HepG2 (cell line): ENCODE measurements at regions not wholly inside any gene's neighbourhood (a gene's known extent, or its start where the extent isn't known, plus 50 kb on each side); places are given as distances from the start of the nearest gene placed in this dataset.
A peak's percentile ranks its signal among the peaks of the same experiment; 100 is the strongest.

Source experiments
- ATAC-seq: fragments of 200-7000 bp; cut with Tn5 transposase; 3 replicates; pipeline ENCODE4 v1.9.1; 2020; ENCODE audit warnings: mild to moderate bottlenecking, moderate library complexity
- BruUV-seq: library from RNA; stranded (reverse); fragments of 400-500 nt; replicated peaks from 2 replicates; lab custom pipeline; 2021; lab: Mats Ljungman, UMichigan
- CTCF ChIA-PET: fragments of 300-600 bp; formaldehyde crosslinking; extraction: SDS; loops from one replicate; lab custom pipeline; 2021; ENCODE audit warnings: low total read pairs, inconsistent platforms, low intra/inter-chr PET ratio; lab: Yijun Ruan, JAX
- POLR2A ChIA-PET: fragments of 350-600 bp; sonication (Branson Sonifier 250); formaldehyde crosslinking; loops from one replicate; lab custom pipeline; 2020; ENCODE audit warnings: antibody characterized with exemption, inconsistent platforms; lab: Yijun Ruan, JAX
- DNase-seq: peaks from one replicate; pipeline ENCODE4 v3.0.0-alpha.2; 2015; ENCODE audit warnings: low spot score
- FAIRE-seq: peaks from 3 replicates; lab custom pipeline; 2011; peaks lifted over from hg19 to GRCh38; lab: Jason Lieb, UNC
- H2AFZ ChIP-seq: one replicate; pipeline ENCODE4 v1.6.1; 2011; ENCODE audit warnings: low read length, inconsistent platforms
- H3K27ac ChIP-seq: fragments of 300-600 bp; 3 replicates; pipeline ENCODE4 v1.8.0; 2011; ENCODE audit warnings: mixed run types, mild to moderate bottlenecking, mixed read lengths, low read length, inconsistent platforms; ENCODE audit not compliant: insufficient read depth; ENCODE audit errors: extremely low read length
- H3K27me3 ChIP-seq, 2 experiments: fragments of 200-600 bp in 1 of 2; 2 replicates in 1 of 2; 3 replicates in 1 of 2; pipeline versions ENCODE4 v1.6.0 to v1.8.0; 2011; ENCODE audit warnings: low read length in 2 of 2, mild to moderate bottlenecking in 2 of 2, moderate library complexity in 2 of 2, inconsistent platforms in 1 of 2; ENCODE audit not compliant: insufficient read depth in 2 of 2, control insufficient read depth in 1 of 2
- H3K36me3 ChIP-seq, 2 experiments: fragments of 200-600 bp in 1 of 2; replicated peaks in 1 of 2; 2 replicates in 1 of 2; 3 replicates in 1 of 2; pipeline versions ENCODE4 v1.5.1 to v1.8.0; 2011; ENCODE audit warnings: low read length in 2 of 2, inconsistent platforms in 1 of 2; ENCODE audit not compliant: insufficient read depth in 2 of 2, control insufficient read depth in 1 of 2
- H3K4me1 ChIP-seq: 2 replicates; pipeline ENCODE4 v1.5.1; 2012; ENCODE audit warnings: low read length, inconsistent platforms; ENCODE audit not compliant: insufficient read depth
- H3K4me2 ChIP-seq: 2 replicates; pipeline ENCODE4 v1.6.0; 2011; ENCODE audit warnings: low read depth, low read length, inconsistent platforms
- H3K4me3 ChIP-seq, 3 experiments: fragments of 200-600 bp in 1 of 3; sonication (generic), shearing (Covaris generic) in 1 of 3; replicated peaks in 1 of 3; 2 replicates each; pipeline ENCODE4 v1.5.1; 2011 to 2016; ENCODE audit warnings: low read length in 3 of 3, inconsistent platforms in 2 of 3, low read depth in 2 of 3, mild to moderate bottlenecking in 2 of 3, control low read depth in 1 of 3, mixed read lengths in 1 of 3; ENCODE audit not compliant: insufficient read depth in 1 of 3
- H3K79me2 ChIP-seq: one replicate; pipeline ENCODE4 v1.6.1; 2011; ENCODE audit warnings: low read length, inconsistent platforms; ENCODE audit not compliant: insufficient read depth
- H3K9ac ChIP-seq: 2 replicates; pipeline ENCODE4 v1.6.0; 2011; ENCODE audit warnings: mild to moderate bottlenecking, low read depth, low read length, inconsistent platforms; ENCODE audit not compliant: insufficient read depth
- H3K9me3 ChIP-seq: 2 replicates; pipeline ENCODE4 v1.5.1; 2012; ENCODE audit warnings: mild to moderate bottlenecking, low read length
- H4K20me1 ChIP-seq: 2 replicates; pipeline ENCODE4 v1.6.0; 2011; ENCODE audit warnings: inconsistent platforms, mild to moderate bottlenecking, low read length, moderate library complexity; ENCODE audit not compliant: insufficient read depth
- CBX5 ChIP-seq: sonication (generic); formaldehyde crosslinking; IDR thresholded peaks from 2 replicates; pipeline ENCODE4 v1.4.0; 2020; ENCODE audit warnings: missing genetic modification reagents, borderline replicate concordance
- CREM ChIP-seq, 2 experiments: sonication (generic) in 1 of 2; formaldehyde crosslinking in 1 of 2; IDR thresholded peaks; 2 replicates each; pipeline versions ENCODE4 v1.4.0 to v1.6.1; 2016 to 2020; ENCODE audit warnings: antibody characterized with exemption in 1 of 2, mild to moderate bottlenecking in 1 of 2, missing genetic modification reagents in 1 of 2
- DBP ChIP-seq: sonication (generic); formaldehyde crosslinking; IDR thresholded peaks from 2 replicates; pipeline ENCODE4 v1.4.0; 2020; ENCODE audit warnings: missing genetic modification reagents; ENCODE audit errors: not compliant biosample characterization
- ETV5 ChIP-seq: IDR thresholded peaks from 2 replicates; pipeline ENCODE4 v1.6.1; 2018; ENCODE audit warnings: missing biosample characterization, missing genetic modification reagents, inconsistent platforms, borderline replicate concordance
- FOXM1 ChIP-seq: sonication (generic); formaldehyde crosslinking; IDR thresholded peaks from 2 replicates; pipeline ENCODE4 v1.5.0; 2020; ENCODE audit warnings: missing genetic modification reagents
- IKZF1 ChIP-seq: fragments of 450-650 bp; IDR thresholded peaks from 2 replicates; pipeline ENCODE4 v1.7.1; 2016
- MBNL3 ChIP-seq: fragments of 250-450 bp; sonication (Bioruptor Pico); conservative IDR thresholded peaks from 2 replicates; pipeline ENCODE4 v1.8.0; 2022; ENCODE audit warnings: mild to moderate bottlenecking, inconsistent platforms
- NONO ChIP-seq, 2 experiments: fragments of 450-650 bp in 1 of 2; sonication (generic) in 1 of 2; formaldehyde crosslinking in 1 of 2; IDR thresholded peaks in 1 of 2; conservative IDR thresholded peaks in 1 of 2; 2 replicates each; pipeline versions ENCODE4 v1.6.1 to v1.8.0; 2017 to 2022; ENCODE audit warnings: mild to moderate bottlenecking in 1 of 2, missing genetic modification reagents in 1 of 2, moderate library complexity in 1 of 2
- TGIF2 ChIP-seq: IDR thresholded peaks from 2 replicates; pipeline ENCODE4 v1.6.1; 2016; ENCODE audit warnings: control low read depth, missing compliant biosample characterization
- ZBTB37 ChIP-seq: sonication (generic); formaldehyde crosslinking; IDR thresholded peaks from 2 replicates; pipeline ENCODE4 v1.4.0; 2020; ENCODE audit warnings: mild to moderate bottlenecking, missing genetic modification reagents
- ZMYM4 ChIP-seq: sonication (generic); formaldehyde crosslinking; IDR thresholded peaks from 2 replicates; pipeline ENCODE4 v1.8.1; 2023; ENCODE audit warnings: mild to moderate bottlenecking, missing genetic modification reagents
- ZNF337 ChIP-seq: sonication (generic); formaldehyde crosslinking; IDR thresholded peaks from 2 replicates; pipeline ENCODE4 v1.5.1; 2020; ENCODE audit warnings: missing genetic modification reagents, low read depth, mild to moderate bottlenecking, borderline replicate concordance
- ZNF33A ChIP-seq: sonication (generic); formaldehyde crosslinking; IDR thresholded peaks from 2 replicates; pipeline ENCODE4 v1.5.1; 2020; ENCODE audit warnings: missing genetic modification reagents, mild to moderate bottlenecking, moderate library complexity, borderline replicate concordance
- ZNF446 ChIP-seq: sonication (generic); formaldehyde crosslinking; IDR thresholded peaks from 2 replicates; pipeline ENCODE4 v1.5.0; 2020; ENCODE audit warnings: mild to moderate bottlenecking, missing genetic modification reagents
- ZNF512B ChIP-seq: sonication (generic); formaldehyde crosslinking; IDR thresholded peaks from 2 replicates; pipeline ENCODE4 v1.5.1; 2020; ENCODE audit warnings: missing genetic modification reagents, mild to moderate bottlenecking, borderline replicate concordance
- ZNF691 ChIP-seq: sonication (generic); formaldehyde crosslinking; IDR thresholded peaks from 2 replicates; pipeline ENCODE4 v1.4.0; 2020; ENCODE audit warnings: missing genetic modification reagents, low read depth, mild to moderate bottlenecking, borderline replicate concordance
- WGBS: methylation state at CpG from one replicate; pipeline ENCODE4 v1.1.6; 2017; ENCODE audit warnings: low lambda C conversion rate; 5-methylcytosine and 5-hydroxymethylcytosine counted together
- in situ Hi-C: cut with HindIII; loops from 2 replicates; pipeline ENCODE4 v1.10.0; 2017; ENCODE audit warnings: low pct_unique_long_range_greater_than_20kb; ENCODE audit not compliant: extremely low pct_ligation_motif_present
- intact Hi-C: fragments of 100-400 bp; cut with micrococcal nuclease; formaldehyde crosslinking; loops from one replicate; pipeline ENCODE4 v1.10.0; 2022; ENCODE audit not compliant: unreplicated experiment

- intact Hi-C loops (no loop called here), in situ Hi-C loops (no loop called here)
- 81% methylated on average over 4 of the region's 4 CpGs for WGBS
- Histone ChIP-seq H3K9ac (no peak overlapping the region), H3K27ac (no peak overlapping the region), H2AFZ (peak overlapping the region; percentile 33), H4K20me1 (no peaks in the 10 kb centered on the region), H3K4me3 (no peak overlapping the region), H3K27me3 (no peaks in the 10 kb centered on the region), H3K9me3 (no peaks in the 10 kb centered on the region), H3K4me2 (no peak overlapping the region), H3K4me1 (peaks cover 88% of the 10 kb centered on the region), H3K79me2 (no peaks in the 10 kb centered on the region), H3K36me3 (no peaks in the 10 kb centered on the region)
- CTCF ChIA-PET: no interaction called here
- no TSS peak for BruUV-seq
- DNase-seq (peak; percentile 41), FAIRE-seq (no peak), ATAC-seq (no peak)
- POLR2A ChIA-PET: no interaction called here
- TF ChIP-seq ETV5 (CRISPR knock-in tag) (no peak), CBX5 (no peak), TGIF2 (CRISPR knock-in tag) (no peak), ZNF691 (CRISPR knock-in tag) (no peak), CREM (IDR thresholded peaks at IDR 0.05) (no peak), CREM (CRISPR knock-in tag; IDR thresholded peaks at IDR 0.05) (no peak), ZMYM4 (CRISPR knock-in tag) (no peak), ZNF446 (CRISPR knock-in tag) (no peak), ZNF337 (CRISPR knock-in tag) (no peak), IKZF1 (peak; percentile 86), MBNL3 (CRISPR knock-in tag) (no peak), DBP (no peak), FOXM1 (CRISPR knock-in tag) (no peak), ZBTB37 (CRISPR knock-in tag) (peak; percentile 72; the same call in 1 of the 2 replicates), NONO (IDR thresholded peaks at IDR 0.05) (0 out of 2 replicates have a peak, but pooled peaks have one; percentile 13), NONO (CRISPR knock-in tag; conservative IDR thresholded peaks at IDR 0.05) (no peak), ZNF512B (CRISPR knock-in tag) (no peak), ZNF33A (CRISPR knock-in tag) (no peak)
Measured at GRCh38 chr2:234682492-234683228, 185.8 kb upstream of the ARL4C start.
